ENCODE measurements at regions not wholly inside any gene's neighbourhood (a gene's known extent, or its start where the extent isn't known, plus 50 kb on each side); places are given as distances from the start of the nearest gene placed in this dataset.

DNA sequence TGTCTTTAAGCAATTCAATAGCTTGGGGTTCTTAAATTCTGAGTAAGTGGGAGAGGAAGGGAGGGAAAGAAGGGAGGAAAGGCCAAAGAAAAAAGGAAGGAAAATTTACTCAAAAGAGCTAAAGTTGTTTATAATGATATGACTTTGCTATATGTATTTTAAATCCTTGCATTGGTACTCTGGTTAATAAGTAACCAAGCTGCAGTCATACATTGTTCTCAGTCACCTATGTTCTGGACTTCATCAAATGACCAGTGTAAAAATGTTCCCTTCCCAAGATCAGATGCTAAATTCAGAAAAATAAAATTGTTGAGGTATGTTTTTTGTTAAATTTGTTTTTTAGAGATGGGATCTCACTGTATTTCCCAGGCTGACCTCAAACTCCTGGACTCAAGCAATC lies 259.9 kb upstream of the CPNE8 start:
- no peak for TF ChIP-seq POLR2AphosphoS5 (IDR thresholded peaks at IDR 0.05; ENCODE audit: low read depth, low read length)
- TF ChIP-seq POLR2A (IDR thresholded peaks at IDR 0.05; ENCODE audit: low read depth, low read length): no peak
- TF ChIP-seq SPI1 (IDR thresholded peaks at IDR 0.05; ENCODE audit: low read depth, low read length): no peak
- TF ChIP-seq TAF1 (IDR thresholded peaks at IDR 0.05; ENCODE audit: low read depth, low read length): no peak
